IPS-18a (cell line): ENCODE measurements at regions not wholly inside any gene's neighbourhood (a gene's known extent, or its start where the extent isn't known, plus 50 kb on each side); places are given as distances from the start of the nearest gene placed in this dataset.

ENCODE experiments used
- H3K27ac ChIP-seq: one replicate; pipeline ENCODE4 v1.5.1; 2013; ENCODE audit warnings: low read length
- H3K27me3 ChIP-seq: one replicate; pipeline ENCODE4 v1.6.1; 2013; ENCODE audit warnings: mild to moderate bottlenecking, low read length; ENCODE audit not compliant: control insufficient read depth, insufficient read depth
- H3K36me3 ChIP-seq: one replicate; pipeline ENCODE4 v1.6.1; 2013; ENCODE audit warnings: low read depth, low read length; ENCODE audit not compliant: control insufficient read depth
- H3K4me1 ChIP-seq: one replicate; pipeline ENCODE4 v1.6.1; 2013; ENCODE audit warnings: low read depth, low read length; ENCODE audit not compliant: control insufficient read depth
- H3K4me3 ChIP-seq: one replicate; pipeline ENCODE4 v1.5.1; 2013; ENCODE audit warnings: low read length
- H3K9ac ChIP-seq: one replicate; pipeline ENCODE4 v1.6.1; 2013; ENCODE audit warnings: mild to moderate bottlenecking, low read length, moderate library complexity
- H3K9me3 ChIP-seq: one replicate; pipeline ENCODE4 v1.6.1; 2013; ENCODE audit warnings: low read depth, low read length; ENCODE audit not compliant: control insufficient read depth

DNA sequence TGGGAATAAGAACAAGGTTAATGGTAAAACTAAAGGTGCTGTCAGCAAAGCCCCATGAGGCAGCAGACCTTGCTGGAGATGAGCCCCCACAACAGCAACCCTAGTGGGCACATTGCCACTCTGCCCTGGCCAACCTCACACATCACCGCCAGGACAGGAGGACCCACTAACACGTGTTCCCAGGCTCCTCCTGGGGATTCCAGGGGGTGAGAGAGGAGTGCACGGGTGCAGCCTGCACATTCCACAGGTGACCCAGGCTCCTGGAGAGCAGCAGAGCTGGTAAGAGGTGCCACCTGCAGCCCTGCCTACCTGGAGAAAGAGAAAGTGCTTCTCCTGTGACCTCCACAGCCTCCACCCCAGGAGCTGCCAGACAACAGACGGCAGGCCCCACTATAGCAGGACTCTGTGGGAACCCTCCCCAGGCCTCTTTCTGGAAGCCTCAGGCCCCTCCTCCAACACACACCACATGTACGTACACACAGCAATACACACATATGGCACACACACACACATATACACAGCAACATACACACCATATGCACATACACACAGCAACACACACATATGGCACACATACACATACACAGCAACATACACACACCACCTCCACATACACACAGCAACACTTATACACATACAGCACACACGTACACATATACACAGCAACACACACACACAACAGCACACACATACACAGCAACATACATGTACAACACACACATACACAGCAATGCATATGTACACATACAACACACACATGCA, 187.1 kb downstream of the GLI2 start:
- Histone ChIP-seq H3K9me3 (no peaks in the 10 kb centered on the region), H3K27me3 (no peaks in the 10 kb centered on the region), H3K4me1 (no peaks in the 10 kb centered on the region), H3K36me3 (peaks cover 5% of the 10 kb centered on the region), H3K27ac (no peak overlapping the region), H3K4me3 (no peak overlapping the region), H3K9ac (no peak overlapping the region)

DNA sequence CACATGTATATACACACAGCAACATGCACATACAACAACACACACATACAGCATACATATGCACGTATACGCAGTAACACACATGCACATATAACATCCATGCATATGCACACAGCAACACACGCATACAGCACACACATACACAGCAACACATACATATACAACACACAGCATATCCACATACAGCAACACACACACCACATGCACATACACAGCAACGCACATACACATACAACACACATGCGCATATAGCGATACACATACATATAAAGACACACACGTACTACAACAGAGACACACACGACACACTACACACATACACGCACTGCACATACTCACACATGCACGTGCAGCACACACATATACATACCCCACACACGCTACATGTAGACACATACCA, 187.8 kb downstream of the GLI2 start:
- Histone ChIP-seq H3K36me3 (peaks cover 5% of the 10 kb centered on the region), H3K9me3 (no peaks in the 10 kb centered on the region), H3K9ac (no peak overlapping the region), H3K4me3 (no peak overlapping the region), H3K27me3 (no peaks in the 10 kb centered on the region), H3K27ac (no peak overlapping the region), H3K4me1 (no peaks in the 10 kb centered on the region)

GRCh38 chr2:120924924-120925323, 189.3 kb downstream of the GLI2 start:
- H3K4me1 ChIP-seq: no peaks in the 10 kb centered on the region
- peaks cover 5% of the 10 kb centered on the region for H3K36me3 ChIP-seq
- no peak overlapping the region for H3K27ac ChIP-seq
- no peaks in the 10 kb centered on the region for H3K9me3 ChIP-seq
- H3K27me3 ChIP-seq: no peaks in the 10 kb centered on the region
- no peak overlapping the region for H3K9ac ChIP-seq
- no peak overlapping the region for H3K4me3 ChIP-seq

- Histone ChIP-seq H3K9me3 (no peaks in the 10 kb centered on the region), H3K4me3 (no peak overlapping the region), H3K27me3 (no peaks in the 10 kb centered on the region), H3K9ac (no peak overlapping the region), H3K27ac (no peak overlapping the region), H3K36me3 (peaks cover 5% of the 10 kb centered on the region), H3K4me1 (no peaks in the 10 kb centered on the region)
Observed at GRCh38 chr2:120926463-120927264, 191.0 kb downstream of the GLI2 start.

DNA sequence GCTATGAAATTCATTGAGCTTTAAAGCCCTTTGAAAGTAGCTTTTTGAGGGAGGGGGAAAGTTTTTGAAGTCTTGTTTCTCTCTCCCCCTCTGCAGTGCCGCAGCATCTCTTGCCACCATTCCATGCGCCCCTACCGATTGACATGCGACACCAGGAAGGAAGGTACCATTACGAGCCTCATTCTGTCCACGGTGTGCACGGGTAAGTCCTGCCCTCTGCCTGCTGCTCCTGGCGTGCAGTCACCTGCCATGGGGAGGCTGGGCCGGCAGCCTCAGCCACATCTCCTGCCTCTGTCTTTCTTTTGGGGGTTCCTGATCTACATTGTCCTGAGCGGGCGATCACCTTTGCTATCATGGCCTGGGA, 191.6 kb downstream of the GLI2 start:
- H3K4me1 ChIP-seq: no peaks in the 10 kb centered on the region
- H3K27ac ChIP-seq: no peak overlapping the region
- H3K27me3 ChIP-seq: no peaks in the 10 kb centered on the region
- no peak overlapping the region for H3K4me3 ChIP-seq
- peaks cover 5% of the 10 kb centered on the region for H3K36me3 ChIP-seq
- H3K9ac ChIP-seq: no peak overlapping the region
- H3K9me3 ChIP-seq: no peaks in the 10 kb centered on the region

DNA sequence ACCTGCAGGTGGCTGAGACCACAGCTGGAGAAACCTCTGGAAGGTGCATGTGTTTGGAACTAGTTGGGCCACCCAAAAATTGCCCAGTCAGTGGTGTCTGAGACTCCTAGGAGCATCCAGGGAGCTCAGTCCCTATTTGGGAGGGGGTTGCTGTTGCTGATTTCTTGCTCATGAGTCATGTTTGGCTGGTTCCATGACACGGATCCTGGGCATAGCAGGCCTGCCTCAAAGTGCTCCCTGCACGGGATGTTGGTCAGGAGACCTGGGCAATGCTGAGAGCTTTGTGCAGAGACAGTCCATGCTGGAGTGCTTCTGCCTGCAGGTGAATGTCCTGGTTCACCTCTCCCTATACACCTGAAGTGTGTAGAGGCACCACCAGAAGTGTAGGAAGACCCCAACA, 194.2 kb downstream of the GLI2 start:
- H3K36me3 ChIP-seq: no peaks in the 10 kb centered on the region
- no peaks in the 10 kb centered on the region for H3K9me3 ChIP-seq
- no peaks in the 10 kb centered on the region for H3K27me3 ChIP-seq
- no peaks in the 10 kb centered on the region for H3K4me1 ChIP-seq
- no peak overlapping the region for H3K27ac ChIP-seq
- no peak overlapping the region for H3K9ac ChIP-seq
- H3K4me3 ChIP-seq: no peak overlapping the region

DNA sequence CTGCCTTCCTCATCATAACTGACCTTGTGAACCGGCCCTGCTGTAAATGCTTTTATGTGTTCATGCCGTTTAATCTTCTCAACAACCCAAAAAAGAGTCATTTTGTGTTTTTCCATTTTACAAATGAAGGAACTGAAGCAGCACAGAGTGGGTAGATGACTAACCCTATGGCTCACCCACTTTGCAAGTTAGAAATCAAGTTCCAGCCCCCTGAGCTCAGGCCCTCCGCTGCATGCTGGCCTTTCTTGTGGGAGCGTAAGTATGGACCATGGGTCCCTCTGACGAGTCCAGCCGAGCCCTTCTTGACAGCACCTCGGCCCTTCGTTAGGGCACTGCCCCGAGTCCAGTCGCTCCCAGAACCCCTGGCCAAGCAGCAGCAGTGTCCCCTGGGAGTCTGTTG, 194.6 kb downstream of the GLI2 start:
- Histone ChIP-seq H3K4me1 (no peaks in the 10 kb centered on the region), H3K27ac (no peak overlapping the region), H3K36me3 (no peaks in the 10 kb centered on the region), H3K9me3 (no peaks in the 10 kb centered on the region), H3K4me3 (no peak overlapping the region), H3K9ac (no peak overlapping the region), H3K27me3 (no peaks in the 10 kb centered on the region)

GRCh38 chr2:120930864-120931263, 195.2 kb downstream of the GLI2 start:
- no peak overlapping the region for H3K4me3 ChIP-seq
- H3K27ac ChIP-seq: no peak overlapping the region
- H3K36me3 ChIP-seq: no peaks in the 10 kb centered on the region
- H3K9ac ChIP-seq: no peak overlapping the region
- H3K27me3 ChIP-seq: no peaks in the 10 kb centered on the region
- no peaks in the 10 kb centered on the region for H3K4me1 ChIP-seq
- H3K9me3 ChIP-seq: no peaks in the 10 kb centered on the region

- no peaks in the 10 kb centered on the region for H3K4me1 ChIP-seq
- H3K9me3 ChIP-seq: no peaks in the 10 kb centered on the region
- H3K9ac ChIP-seq: no peak overlapping the region
- no peaks in the 10 kb centered on the region for H3K36me3 ChIP-seq
- no peak overlapping the region for H3K4me3 ChIP-seq
- H3K27me3 ChIP-seq: no peaks in the 10 kb centered on the region
- no peak overlapping the region for H3K27ac ChIP-seq
Observed at GRCh38 chr2:120932472-120932871, 196.8 kb downstream of the GLI2 start.

GRCh38 chr2:120932881-120933280, 197.2 kb downstream of the GLI2 start:
- Histone ChIP-seq H3K4me1 (no peaks in the 10 kb centered on the region), H3K9ac (no peak overlapping the region), H3K27me3 (no peaks in the 10 kb centered on the region), H3K27ac (no peak overlapping the region), H3K9me3 (no peaks in the 10 kb centered on the region), H3K4me3 (no peak overlapping the region), H3K36me3 (no peaks in the 10 kb centered on the region)

- no peak overlapping the region for H3K9ac ChIP-seq
- H3K4me1 ChIP-seq: no peaks in the 10 kb centered on the region
- no peaks in the 10 kb centered on the region for H3K9me3 ChIP-seq
- no peaks in the 10 kb centered on the region for H3K27me3 ChIP-seq
- H3K4me3 ChIP-seq: no peak overlapping the region
- no peak overlapping the region for H3K27ac ChIP-seq
- H3K36me3 ChIP-seq: no peaks in the 10 kb centered on the region
Observed at GRCh38 chr2:120933693-120934573, 198.3 kb downstream of the GLI2 start.
